Natural killer cell (primary cell): ENCODE measurements at regions not wholly inside any gene's neighbourhood (a gene's known extent, or its start where the extent isn't known, plus 50 kb on each side); places are given as distances from the start of the nearest gene placed in this dataset.

Experiments
- ATAC-seq, 3 donors: fragments of 150-1000 bp in 2 of 3; fragments of 200-7000 bp in 1 of 3; cut with Tn5 transposase; 1 replicate in 1 of 3; 2 replicates in 2 of 3; pipeline ENCODE4 v1.10.0; 2021; ENCODE audit warnings: mild to moderate bottlenecking in 2 of 3, moderate library complexity in 2 of 3
- DNase-seq, 2 donors: peaks; one replicate each; pipeline versions ENCODE4 v3.0.0 to v3.0.0-alpha.2; 2013 to 2021; ENCODE audit warnings: mixed read lengths in 1 of 2
- H3K27ac ChIP-seq: one replicate; pipeline ENCODE4 v1.5.1; 2013; ENCODE audit warnings: mild to moderate bottlenecking, low read length
- H3K27me3 ChIP-seq: one replicate; pipeline ENCODE4 v1.6.1; 2013; ENCODE audit warnings: low read length; ENCODE audit not compliant: control insufficient read depth, insufficient read depth
- H3K36me3 ChIP-seq: one replicate; pipeline ENCODE4 v1.6.1; 2013; ENCODE audit warnings: low read length; ENCODE audit not compliant: control insufficient read depth, insufficient read depth
- H3K4me1 ChIP-seq: one replicate; pipeline ENCODE4 v1.6.1; 2013; ENCODE audit warnings: low read length; ENCODE audit not compliant: control insufficient read depth, insufficient read depth
- H3K4me3 ChIP-seq: one replicate; pipeline ENCODE4 v1.5.1; 2013; ENCODE audit warnings: low read length
- H3K9me3 ChIP-seq: one replicate; pipeline ENCODE4 v1.6.1; 2013; ENCODE audit warnings: low read length; ENCODE audit not compliant: control insufficient read depth, insufficient read depth
- H3K27ac Mint-ChIP-seq, 2 donors: one replicate each; pipeline ENCODE4 v1.8.0; 2022; ENCODE audit warnings: mild to moderate bottlenecking in 2 of 2, mixed read lengths in 2 of 2, moderate library complexity in 1 of 2
- H3K27me3 Mint-ChIP-seq, 2 donors: one replicate each; pipeline ENCODE4 v1.8.0; 2022; ENCODE audit warnings: low read depth in 2 of 2, mixed read lengths in 2 of 2
- H3K36me3 Mint-ChIP-seq: one replicate; pipeline ENCODE4 v1.8.0; 2022; ENCODE audit warnings: mixed read lengths
- H3K4me1 Mint-ChIP-seq, 2 donors: one replicate each; pipeline ENCODE4 v1.8.0; 2022; ENCODE audit warnings: mixed read lengths in 2 of 2
- H3K4me3 Mint-ChIP-seq: one replicate; pipeline ENCODE4 v1.8.0; 2022; ENCODE audit warnings: mild to moderate bottlenecking, moderate library complexity, mixed read lengths
- H3K9me3 Mint-ChIP-seq, 2 donors: one replicate each; pipeline ENCODE4 v1.8.0; 2022; ENCODE audit warnings: mixed read lengths in 2 of 2
- WGBS: methylation state at CpG from one replicate; pipeline ENCODE4 v1.1.7; 2013; ENCODE audit warnings: missing lambda C conversion rate; ENCODE audit not compliant: insufficient coverage; 5-methylcytosine and 5-hydroxymethylcytosine counted together
- intact Hi-C: fragments of 100-400 bp; cut with micrococcal nuclease; formaldehyde crosslinking; loops from one replicate; pipeline ENCODE4 v1.14.2; 2022
- TF ChIP-seq, protein P1 (sequence below): fragments of 200-600 bp; IDR thresholded peaks from one replicate; pipeline ENCODE4 v1.8.0; 2022; ENCODE audit warnings: antibody characterized with exemption

DNA sequence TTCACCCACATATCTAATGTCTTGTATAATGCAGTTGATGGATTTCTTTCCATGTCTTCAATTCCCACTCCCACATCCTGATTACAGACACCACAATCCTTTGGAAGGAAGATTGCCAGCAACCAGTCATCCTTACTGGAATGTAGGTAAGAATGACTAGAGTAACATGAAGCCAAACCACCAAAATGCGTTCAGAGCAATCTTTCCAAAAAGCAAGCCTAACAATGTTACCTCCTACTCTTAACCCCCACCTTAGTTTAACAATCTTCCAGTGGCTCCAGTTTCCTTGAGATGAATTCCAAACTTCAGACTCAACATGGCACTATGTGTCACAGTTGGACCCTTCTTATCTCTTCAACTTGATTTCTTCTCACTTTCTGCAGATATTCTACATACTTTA is 685.6 kb downstream of the DOK5 start:
- Mint-ChIP-seq H3K4me1 (no peaks in the 10 kb centered on the region), H3K9me3 (peaks cover 10 to 11% of the 10 kb centered on the region in 2 donors), H3K4me3 (no peak overlapping the region), H3K27me3 (no peaks in the 10 kb centered on the region), H3K36me3 (no peaks in the 10 kb centered on the region), H3K27ac (no peak overlapping the region)
- DNase-seq = no peak
- H3K27me3 ChIP-seq = no peaks in the 10 kb centered on the region
- H3K36me3 ChIP-seq = no peaks in the 10 kb centered on the region
- no peak overlapping the region for H3K27ac ChIP-seq
- H3K4me3 ChIP-seq = no peak overlapping the region
- 88% methylated on average over 1 of the region's 1 CpG for WGBS
- H3K4me1 ChIP-seq = no peaks in the 10 kb centered on the region
- TF ChIP-seq, protein P1, sequence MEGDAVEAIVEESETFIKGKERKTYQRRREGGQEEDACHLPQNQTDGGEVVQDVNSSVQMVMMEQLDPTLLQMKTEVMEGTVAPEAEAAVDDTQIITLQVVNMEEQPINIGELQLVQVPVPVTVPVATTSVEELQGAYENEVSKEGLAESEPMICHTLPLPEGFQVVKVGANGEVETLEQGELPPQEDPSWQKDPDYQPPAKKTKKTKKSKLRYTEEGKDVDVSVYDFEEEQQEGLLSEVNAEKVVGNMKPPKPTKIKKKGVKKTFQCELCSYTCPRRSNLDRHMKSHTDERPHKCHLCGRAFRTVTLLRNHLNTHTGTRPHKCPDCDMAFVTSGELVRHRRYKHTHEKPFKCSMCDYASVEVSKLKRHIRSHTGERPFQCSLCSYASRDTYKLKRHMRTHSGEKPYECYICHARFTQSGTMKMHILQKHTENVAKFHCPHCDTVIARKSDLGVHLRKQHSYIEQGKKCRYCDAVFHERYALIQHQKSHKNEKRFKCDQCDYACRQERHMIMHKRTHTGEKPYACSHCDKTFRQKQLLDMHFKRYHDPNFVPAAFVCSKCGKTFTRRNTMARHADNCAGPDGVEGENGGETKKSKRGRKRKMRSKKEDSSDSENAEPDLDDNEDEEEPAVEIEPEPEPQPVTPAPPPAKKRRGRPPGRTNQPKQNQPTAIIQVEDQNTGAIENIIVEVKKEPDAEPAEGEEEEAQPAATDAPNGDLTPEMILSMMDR = no peak
- H3K9me3 ChIP-seq = peaks cover 11% of the 10 kb centered on the region
- intact Hi-C loops = no loop called here
- no peak for ATAC-seq

DNA sequence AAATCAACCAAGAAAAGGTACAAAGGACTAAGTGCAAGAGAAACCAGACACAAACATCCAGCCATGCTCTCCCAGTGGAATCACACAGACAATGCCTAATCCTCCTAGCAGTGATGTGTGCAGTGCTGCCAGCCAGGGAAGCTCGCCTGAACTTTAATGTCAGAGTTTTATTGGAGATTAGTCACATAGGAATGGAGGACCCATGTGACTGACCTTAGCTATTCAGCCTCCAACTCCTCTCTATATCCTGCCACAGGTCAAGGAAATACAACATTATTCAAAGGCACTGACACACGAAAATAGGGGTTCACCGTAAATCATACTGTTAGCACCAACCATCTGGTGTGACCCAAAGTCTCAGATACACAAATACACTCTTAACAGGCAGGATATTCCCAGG is 684.6 kb downstream of the DOK5 start:
- no peak for DNase-seq
- WGBS = 63% methylated on average over 3 of the region's 3 CpGs
- no peaks in the 10 kb centered on the region for H3K4me1 ChIP-seq
- no peaks in the 10 kb centered on the region for H3K36me3 ChIP-seq
- H3K27me3 Mint-ChIP-seq = no peaks in the 10 kb centered on the region
- peaks cover 10 to 11% of the 10 kb centered on the region in 2 donors for H3K9me3 Mint-ChIP-seq
- H3K4me3 ChIP-seq = no peak overlapping the region
- H3K36me3 Mint-ChIP-seq = no peaks in the 10 kb centered on the region
- intact Hi-C loops = no loop called here
- H3K4me1 Mint-ChIP-seq = no peaks in the 10 kb centered on the region
- H3K9me3 ChIP-seq = peaks cover 11% of the 10 kb centered on the region
- no peaks in the 10 kb centered on the region for H3K27me3 ChIP-seq
- H3K4me3 Mint-ChIP-seq = no peak overlapping the region
- H3K27ac ChIP-seq = no peak overlapping the region
- TF ChIP-seq, protein P1 = no peak
- no peak overlapping the region for H3K27ac Mint-ChIP-seq
- ATAC-seq = no peak

DNA sequence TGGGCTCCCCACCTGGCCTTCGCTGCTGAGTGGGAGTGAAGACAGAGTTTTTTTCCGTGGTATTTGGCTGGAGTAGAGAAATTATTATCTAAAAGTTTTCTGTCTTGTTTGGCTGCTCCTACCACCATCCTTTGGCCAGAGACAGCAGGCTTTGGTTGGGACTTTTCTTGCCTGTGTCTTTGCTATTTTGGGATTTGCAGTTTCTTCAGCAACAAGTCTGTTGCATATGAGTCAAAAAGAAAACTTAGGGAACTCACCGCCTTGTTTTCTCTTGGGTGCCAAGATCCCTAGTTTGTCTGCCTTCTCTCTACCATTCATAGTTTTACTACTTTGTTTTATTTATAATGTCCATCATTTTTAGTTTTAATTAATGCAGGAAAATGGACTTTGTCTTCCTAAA is 683.8 kb downstream of the DOK5 start:
- 83% methylated on average over 2 of the region's 3 CpGs for WGBS
- Histone ChIP-seq H3K4me3 (no peak overlapping the region), H3K27ac (no peak overlapping the region), H3K4me1 (no peaks in the 10 kb centered on the region), H3K27me3 (no peaks in the 10 kb centered on the region), H3K36me3 (no peaks in the 10 kb centered on the region), H3K9me3 (peaks cover 11% of the 10 kb centered on the region)
- Mint-ChIP-seq H3K4me1 (no peaks in the 10 kb centered on the region), H3K27me3 (no peaks in the 10 kb centered on the region), H3K4me3 (no peak overlapping the region), H3K36me3 (no peaks in the 10 kb centered on the region), H3K27ac (no peak overlapping the region), H3K9me3 (peaks cover 8 to 10% of the 10 kb centered on the region in 2 donors)
- intact Hi-C loops = no loop called here
- ATAC-seq (no peak), DNase-seq (no peak)
- TF ChIP-seq, protein P1 = no peak

DNA sequence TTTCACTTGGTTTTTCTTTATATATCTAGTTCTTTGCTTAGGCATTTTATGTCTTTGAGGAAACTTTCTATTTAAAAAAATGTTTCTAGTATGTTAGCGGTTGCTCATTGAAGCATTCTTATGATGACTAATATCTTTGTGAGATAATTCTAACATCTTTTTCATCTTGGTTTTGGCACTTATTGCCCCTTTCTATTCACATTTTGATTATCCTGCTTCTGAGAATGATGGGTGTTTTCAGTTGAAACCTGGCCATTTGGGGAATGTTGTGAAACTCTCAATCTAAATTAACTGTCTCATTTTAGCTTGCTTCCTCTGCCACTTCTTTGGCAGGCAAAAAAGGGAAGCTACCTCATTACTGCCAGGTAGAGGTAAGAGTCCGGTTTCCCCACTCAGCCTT is 683.1 kb downstream of the DOK5 start:
- no peak overlapping the region for H3K4me3 ChIP-seq
- no peak overlapping the region for H3K27ac ChIP-seq
- DNase-seq (no peak), ATAC-seq (no peak)
- Mint-ChIP-seq H3K27me3 (no peaks in the 10 kb centered on the region), H3K4me3 (no peak overlapping the region), H3K4me1 (no peaks in the 10 kb centered on the region), H3K9me3 (peaks cover 8 to 10% of the 10 kb centered on the region in 2 donors), H3K27ac (no peak overlapping the region), H3K36me3 (no peaks in the 10 kb centered on the region)
- intact Hi-C loops = no loop called here
- TF ChIP-seq, protein P1 = no peak
- WGBS = 76% methylated on average over 1 of the region's 2 CpGs
- no peaks in the 10 kb centered on the region for H3K4me1 ChIP-seq
- H3K9me3 ChIP-seq = peaks cover 11% of the 10 kb centered on the region
- H3K36me3 ChIP-seq = no peaks in the 10 kb centered on the region
- no peaks in the 10 kb centered on the region for H3K27me3 ChIP-seq
